Stimulated activated CD8-positive, alpha-beta memory T cell treated with anti-CD3 and anti-CD28 coated beads, Interleukin-4, amount 100 ng/mL, for 48 hours (primary cell): ENCODE measurements at regions not wholly inside any gene's neighbourhood (a gene's known extent, or its start where the extent isn't known, plus 50 kb on each side); places are given as distances from the start of the nearest gene placed in this dataset.
"Not testable (repeated sequence)": the region's sequence is repeated elsewhere in the genome, so short reads cannot be mapped to it uniquely, and the experiment has no call there.

Source experiments
- DNase-seq: peaks from one replicate; pipeline ENCODE4 v3.0.0-alpha.2; 2020

DNA sequence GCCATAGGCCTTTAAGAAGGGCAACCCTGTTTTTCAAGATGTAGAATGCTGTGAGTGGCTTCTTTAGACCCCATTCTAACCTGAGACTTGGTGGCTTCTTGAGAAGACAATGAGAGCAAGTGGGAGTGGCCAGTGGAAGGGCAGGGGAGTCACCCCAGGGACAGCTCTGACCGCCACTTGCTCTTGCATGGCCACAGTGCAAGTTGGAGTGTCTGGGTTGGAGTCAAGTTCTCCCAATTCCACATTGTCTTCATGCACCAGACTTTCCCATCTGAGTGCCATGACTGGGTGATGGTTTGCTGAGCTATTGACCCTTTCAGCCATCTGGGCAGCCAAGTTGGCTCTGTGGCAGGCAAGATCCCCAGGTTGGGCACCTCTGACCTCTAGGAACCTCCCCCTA, 148.0 kb upstream of the SKOR2 start:
- DNase-seq, result no peak

DNA sequence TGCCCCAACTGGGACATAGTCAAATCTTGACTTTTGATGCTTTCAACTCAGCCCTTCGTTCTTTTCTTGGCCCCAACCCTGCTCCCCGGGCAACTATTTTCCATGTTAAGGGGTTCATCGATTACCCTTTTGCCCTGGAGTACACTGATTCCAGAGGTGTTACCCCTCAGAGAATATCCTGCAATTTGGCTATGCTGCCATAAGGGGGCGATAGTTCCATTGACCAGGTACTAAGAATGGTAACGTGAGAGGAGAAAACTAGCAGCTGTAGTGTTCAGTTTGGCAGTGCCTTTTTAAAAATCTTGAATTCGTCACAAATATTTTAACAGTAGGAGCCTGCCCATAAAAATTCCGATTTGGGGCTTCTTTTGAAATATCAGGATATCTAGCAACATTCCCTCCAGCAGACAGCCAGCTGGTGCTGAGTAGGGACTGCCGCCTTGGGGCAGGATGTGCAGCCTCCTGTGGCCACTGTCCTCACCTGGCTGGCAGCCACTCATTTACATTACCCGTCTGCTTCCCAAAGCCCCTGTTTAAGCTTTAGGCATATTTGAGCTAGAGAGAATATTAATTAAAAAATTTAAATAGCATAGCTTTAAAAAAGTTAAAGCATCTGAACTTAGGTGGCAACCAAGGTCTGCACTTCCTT, 146.3 kb upstream of the SKOR2 start:
- DNase-seq, result peak; percentile 37

DNA sequence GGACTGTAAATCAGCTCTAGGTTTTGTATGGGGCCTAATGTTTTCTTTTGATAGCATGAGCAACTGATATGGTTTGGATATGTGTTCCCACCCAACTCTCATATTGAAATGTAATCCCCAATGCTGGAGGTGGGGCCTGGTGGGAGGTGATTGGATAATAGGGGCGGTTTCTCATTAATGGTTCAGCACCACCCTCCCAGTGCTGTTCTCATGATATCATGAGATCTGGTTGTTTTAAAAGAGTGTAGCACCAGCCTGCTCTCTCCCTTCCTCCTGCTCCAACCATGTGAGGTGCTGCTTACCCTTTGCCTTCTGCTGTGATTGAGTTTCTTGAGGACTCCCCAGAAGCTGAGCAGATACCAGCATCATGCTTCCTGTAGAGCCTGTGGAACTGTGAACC, 140.2 kb upstream of the SKOR2 start:
- DNase-seq, result no peak

DNA sequence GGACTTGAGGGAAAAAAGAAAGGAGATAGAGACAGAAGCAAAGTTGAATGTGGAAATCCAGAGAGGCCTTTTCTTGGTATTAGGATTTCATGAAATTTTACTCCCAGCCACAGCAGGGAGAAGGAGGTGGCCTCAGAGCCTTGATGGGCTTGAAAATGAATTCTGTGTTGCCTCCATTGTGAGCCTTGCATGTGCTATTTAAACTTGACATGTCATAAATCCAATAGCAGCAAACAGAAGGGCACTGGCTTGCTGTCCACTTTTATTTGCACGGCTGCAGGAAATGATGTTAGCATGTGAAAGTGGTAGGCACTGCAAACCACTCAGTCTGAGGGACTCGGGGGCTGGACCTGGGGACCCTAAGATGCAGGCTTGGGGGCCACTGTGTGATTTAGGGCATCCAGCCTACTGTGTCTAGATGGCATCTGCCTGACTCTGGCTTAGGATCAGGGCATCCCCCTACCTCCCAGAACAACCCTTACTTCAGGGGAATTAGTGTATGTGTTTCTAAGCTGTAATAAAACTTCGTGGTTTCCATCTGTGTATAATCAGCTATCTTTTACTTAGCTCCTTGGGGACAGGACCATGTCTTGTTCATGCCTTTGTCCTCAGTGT, 139.1 kb upstream of the SKOR2 start:
- no peak for DNase-seq

DNA sequence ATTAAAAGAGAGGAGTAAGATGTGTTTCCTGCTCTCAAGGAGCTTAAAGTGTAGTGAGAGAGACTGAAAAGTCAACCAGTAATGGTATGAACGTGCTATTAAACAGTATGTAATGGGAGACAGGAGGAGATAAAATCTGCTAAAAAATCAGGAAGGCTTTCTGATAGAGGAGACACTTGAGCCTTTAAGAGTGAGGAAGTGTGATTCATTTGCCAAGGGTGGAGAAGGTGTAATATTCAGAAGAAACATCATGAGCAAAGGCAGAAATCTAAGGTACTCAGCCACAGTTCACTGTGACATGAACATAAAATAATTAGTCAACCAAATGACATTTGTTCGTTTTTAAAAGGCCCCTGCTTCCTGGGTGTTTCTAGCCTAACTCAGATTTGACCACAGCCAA, 137.8 kb upstream of the SKOR2 start:
- no peak for DNase-seq

DNA sequence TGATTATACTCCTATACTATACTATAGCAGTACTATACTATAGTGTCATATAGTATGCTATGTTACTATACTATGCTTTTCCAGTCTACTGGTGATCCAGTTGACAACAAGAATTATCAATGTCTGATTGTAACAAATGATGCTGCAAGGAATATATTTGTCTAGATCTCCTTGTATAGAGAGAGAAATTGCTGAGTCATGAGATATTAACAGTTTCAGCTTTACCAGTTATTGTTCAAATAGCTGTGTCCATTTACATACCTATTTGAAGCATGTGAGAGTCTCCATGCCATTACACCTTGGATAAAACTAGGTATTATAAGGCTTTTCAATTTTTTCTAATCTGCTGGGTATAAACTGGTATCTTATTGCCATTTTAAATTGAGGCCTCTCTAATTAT, 136.4 kb upstream of the SKOR2 start:
- no peak for DNase-seq

DNA sequence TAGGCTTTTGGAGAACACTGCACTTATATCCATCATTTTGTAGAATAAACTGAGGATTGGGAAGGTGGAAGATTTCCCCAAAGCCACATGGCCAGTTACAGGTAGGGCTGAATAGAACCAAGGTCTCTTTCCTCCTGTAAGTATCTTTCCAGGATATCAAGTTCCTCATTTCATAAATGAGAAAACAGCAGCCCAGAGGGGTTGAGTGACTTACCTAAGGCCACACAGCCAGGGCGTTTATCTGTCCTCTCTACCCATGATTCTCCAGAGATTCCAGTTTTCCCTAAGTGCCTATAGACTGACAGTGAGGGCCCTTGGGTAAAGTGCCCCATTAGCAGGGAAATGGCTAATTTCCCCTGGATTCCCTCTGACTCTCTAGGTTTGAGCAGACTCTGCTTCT, 132.3 kb upstream of the SKOR2 start:
- DNase-seq, result no peak

DNA sequence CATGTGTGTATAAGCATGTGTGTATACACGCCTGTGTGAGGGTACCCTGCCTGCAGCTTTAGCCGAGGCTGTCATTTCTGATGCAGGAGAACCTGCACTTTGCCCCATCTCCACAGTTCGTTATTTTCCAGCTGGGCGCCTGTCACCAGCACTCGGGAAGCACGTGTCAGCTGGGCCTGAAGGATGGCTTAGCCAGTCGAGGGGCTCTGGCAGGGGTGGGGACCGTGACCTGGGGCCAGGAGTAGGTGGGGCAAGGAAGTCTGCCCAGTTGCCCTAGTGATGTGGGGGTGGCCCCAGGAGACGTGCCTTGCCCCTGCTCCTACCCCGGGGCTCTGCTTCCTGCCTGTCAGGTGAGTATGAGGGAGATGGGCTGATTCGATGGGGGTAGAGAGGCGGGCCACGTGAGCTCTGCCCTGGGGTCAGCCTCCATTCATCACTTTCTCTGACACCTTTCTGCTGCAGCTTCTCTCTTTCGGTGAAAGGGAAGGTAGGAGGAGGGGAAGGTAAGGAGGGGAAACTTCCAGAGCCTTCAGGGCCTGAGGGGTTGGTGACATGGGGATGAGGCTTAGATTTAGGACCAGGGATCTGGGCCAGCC, 130.6 kb upstream of the SKOR2 start:
- DNase-seq, result no peak

DNA sequence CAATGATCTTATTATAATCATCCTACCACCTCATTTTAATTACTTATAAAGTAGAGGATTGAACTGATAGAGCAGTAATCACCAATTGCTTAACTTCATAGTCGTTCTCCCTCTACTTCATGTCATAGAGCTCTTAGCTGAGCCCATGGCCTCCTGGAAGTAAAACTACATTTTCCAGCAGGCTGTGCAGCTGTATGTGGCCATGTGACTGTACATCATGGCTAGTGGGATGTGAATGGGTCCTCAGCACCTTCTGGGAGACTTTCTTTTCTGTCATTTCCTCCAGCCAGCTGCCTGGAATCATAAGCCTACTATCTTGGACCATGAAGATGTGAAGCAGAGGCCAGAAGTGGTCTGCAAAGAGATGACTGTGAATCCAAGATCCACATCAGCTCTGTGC, 128.7 kb upstream of the SKOR2 start:
- no peak for DNase-seq

DNA sequence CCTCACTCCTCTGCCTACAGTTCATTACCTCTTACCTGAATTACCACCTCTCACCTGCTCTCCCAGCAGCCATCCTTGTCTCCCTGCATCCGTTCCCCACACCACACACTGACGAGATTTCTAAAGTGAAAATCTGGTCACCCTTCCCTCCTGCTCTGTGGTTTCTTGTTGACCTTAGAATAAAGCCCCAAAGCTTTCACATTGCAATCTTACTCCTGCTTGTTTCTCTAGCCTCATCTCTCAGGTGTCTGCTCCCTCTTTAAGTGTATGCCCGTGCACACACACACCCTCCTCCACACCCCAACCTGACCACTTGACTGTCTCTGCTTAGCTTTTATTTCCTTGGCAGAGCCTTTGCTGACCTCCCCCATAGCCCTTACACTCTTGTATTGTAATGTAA, 122.0 kb upstream of the SKOR2 start:
- DNase-seq, result no peak

DNA sequence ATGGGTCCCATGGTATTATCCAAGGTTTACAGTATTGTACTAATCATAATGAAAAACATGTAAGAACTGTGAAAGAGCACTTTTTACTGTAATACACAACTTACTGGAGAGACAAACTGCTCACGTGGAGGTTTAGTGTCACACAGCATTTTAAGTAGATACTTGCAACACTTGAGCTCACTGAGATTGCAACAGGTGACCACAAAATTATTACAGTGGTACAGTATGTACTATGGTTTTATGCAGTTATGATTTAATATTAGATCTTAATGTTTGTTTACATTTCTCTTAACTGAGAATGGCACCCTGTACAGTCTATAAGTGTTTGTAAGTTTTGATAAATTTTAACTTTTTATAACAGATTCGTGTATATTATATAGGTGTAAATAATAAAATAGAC, 118.6 kb upstream of the SKOR2 start:
- no peak for DNase-seq

DNA sequence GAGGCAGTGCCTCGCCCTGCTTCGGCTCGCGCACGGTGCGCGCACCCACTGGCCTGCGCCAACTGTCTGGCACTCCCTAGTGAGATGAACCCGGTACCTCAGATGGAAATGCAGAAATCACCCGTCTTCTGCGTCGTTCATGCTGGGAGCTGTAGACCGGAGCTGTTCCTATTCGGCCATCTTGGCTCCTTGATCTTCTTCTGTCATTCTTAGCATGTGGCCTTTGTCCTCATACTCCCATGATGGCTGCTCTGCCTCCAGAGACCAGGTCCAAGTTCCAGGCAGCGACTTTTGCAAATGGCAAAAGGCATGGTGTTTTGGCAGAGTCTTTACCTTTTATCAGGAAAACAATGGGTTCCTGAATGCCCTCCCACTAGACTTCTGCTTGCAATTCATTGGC, 102.6 kb upstream of the SKOR2 start:
- DNase-seq, result not testable (repeated sequence)

DNA sequence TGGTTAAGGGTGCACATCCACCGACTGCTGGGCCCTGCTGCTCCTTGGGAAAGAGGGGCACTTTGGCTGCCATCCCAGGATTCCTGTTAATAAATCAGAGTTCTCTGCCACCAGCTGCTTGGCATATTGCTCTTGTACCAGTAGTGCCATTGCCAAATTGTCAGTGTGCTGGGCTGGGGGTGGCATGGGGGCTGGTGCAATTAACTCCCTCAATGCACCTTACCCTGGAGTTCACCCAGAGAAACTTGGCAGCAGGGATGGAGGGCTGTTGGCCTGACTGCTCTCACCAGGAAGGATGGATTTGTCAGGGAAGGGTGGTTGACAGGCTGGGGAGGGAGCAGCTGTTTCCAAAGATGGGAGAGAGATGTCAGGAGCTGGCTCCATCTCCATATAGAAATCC, 94.6 kb upstream of the SKOR2 start:
- no peak for DNase-seq

DNA sequence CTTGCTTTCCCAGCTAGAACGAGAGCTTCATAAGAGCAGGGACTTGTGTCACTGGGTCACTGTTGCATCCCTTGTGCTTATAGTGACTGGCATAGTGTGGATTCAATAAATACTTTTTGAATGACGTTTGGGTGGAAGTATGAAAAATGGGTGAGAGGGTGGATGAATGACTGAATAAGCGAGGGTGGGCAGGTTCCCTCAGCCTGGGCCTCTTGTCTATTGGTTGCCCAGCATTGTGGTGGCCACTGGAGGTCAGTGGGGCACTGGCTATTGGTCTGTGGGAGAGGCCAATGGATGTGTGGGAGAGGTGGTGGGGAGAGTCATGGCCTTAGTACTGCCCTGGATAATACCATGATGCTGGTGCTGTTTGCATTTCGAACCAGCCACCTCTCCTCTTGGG, 93.8 kb upstream of the SKOR2 start:
- no peak for DNase-seq

DNA sequence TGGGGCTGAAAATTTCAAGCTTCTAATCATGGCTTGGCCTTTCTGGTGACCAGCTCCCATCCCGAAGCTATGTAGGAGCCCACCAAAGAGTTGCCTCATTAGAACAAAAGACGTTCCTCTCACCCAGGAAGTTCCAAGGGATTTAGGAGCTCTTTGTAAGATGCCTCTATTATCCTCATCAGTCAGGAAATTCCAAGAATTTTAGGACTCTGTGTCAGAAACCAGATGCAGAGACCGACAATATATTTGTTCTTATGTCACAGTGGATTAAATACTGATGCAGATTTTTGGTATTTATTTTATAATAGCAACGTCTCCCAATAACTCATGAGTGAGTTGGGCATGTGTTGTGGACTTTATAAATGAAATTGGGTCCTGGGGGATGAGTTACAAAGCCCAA, 91.8 kb upstream of the SKOR2 start:
- DNase-seq, result no peak

DNA sequence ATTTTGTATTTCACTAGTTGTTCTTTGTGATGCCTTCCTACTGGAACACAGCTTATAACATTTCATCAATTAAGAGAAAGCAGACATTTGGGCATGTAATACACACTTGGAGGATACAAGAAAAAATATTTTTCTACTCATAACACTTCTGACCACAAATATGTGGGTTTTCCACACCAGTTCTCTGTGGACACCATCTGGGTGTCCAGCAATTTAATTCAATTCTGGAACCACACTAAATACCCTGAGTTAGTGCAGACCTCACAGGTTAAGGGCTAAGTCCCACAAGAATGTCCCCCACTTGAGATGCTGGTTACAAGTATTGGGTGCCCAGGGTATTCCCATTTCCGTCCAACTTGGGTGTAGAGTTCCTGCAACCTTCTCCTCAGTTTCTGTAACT, 91.1 kb upstream of the SKOR2 start:
- DNase-seq, result no peak

DNA sequence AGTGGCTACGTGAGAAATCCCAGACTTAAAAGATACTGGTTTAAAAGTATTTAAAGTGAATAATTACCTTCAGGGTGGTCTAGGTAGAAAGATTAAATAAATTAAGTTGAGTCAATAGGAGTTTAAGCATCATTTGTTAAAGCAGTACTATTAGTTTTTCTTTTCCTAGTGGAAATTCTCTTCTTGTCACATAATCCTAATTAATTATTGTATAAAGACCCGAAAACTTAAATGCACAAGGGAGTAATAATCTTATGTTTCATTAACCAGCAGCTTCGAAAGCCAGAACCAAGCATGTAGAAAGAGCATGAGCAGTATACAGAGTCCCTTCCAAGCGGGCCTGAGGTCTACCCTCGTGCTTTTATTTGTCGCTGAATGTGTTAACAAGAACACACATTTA, 90.2 kb upstream of the SKOR2 start:
- DNase-seq, result no peak

DNA sequence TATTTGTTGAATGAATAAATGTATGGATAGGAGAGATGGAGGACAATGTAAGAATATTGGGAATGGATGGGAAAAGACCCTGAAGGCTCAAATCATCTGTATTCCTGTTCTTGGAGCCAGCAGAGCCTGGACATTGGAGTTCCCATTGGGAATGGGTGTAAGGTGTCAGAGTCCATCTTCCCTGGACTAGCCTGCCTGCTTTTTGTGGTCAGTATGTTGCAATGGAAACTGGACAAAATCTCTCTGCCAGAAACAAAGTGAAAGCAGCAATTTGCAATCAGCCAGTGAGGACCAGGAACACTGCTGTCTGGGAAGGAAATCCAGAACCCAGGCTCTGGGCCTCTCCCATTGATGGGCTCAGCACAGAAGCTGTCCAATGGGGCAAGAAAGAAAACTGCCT, 83.5 kb upstream of the SKOR2 start:
- DNase-seq, result no peak

DNA sequence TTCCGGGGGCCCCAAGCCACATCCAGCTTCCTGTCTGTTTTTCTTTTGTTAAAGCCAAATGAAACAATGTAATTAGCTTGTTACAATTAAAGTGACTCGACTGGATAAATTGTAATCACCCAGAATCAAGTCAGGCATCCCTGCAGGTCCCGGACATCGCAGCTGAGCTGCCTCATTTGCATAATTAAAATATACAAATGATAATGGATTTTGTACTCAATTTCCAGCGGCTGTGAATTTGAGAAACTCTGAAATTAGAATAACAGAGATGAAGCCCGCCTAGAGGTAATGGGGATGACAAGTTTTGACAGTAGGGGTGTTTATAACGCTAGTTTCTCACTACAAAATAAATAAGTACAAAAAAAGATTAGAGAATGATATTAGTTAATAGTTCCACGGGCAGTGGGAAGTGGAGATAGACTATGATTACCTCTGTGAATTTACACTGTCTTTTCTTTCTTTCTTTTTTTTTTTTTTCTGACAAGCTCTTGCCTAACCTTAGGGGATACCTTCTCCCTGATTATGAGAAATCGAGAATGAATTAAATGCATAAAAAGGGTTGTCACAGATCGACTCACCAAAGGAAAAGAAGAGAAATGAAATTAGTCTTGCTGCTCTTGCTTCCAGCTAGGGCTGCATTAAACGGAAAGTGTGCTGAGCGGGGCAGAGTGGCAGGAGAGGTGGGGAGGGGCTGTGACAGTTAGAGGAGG, 82.6 kb upstream of the SKOR2 start:
- no peak for DNase-seq

DNA sequence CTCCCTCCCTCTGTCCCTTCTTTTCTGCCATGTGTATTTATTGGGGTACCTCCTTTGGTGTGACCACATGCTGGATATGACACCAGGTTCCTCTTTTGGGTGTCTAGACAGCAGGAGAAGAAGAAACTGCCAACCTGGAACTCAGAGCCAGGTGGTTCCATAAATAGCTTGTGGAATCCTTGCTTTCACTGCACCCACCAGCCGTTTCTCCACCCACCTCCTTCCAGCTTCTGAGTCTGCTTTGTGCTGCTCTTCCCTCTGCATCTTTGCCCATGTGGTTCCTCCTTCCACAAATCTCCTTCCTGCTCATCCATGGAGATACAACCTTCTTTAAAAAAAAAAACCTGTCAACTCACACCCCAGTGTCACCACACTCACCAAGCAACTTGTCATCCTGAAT, 80.2 kb upstream of the SKOR2 start:
- DNase-seq, result no peak

DNA sequence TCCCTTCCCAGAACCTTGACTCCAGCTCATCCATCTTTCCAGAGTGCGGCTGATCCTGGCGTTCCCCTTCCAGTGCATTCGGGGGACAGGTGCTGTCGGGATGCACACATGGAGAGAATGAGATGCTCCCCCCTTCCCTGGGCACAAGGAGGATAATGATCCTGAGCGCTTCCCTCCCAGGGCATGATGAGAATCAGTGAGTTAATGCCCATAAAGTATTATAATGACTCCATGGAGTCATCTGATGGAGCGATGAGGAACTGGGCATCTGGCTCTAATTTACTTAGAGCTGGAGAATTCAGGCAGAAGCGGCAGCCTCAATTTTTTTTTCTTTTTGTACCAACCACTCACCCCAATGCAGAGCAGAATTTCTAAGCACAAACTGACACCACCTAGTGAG, 79.6 kb upstream of the SKOR2 start:
- no peak for DNase-seq

DNA sequence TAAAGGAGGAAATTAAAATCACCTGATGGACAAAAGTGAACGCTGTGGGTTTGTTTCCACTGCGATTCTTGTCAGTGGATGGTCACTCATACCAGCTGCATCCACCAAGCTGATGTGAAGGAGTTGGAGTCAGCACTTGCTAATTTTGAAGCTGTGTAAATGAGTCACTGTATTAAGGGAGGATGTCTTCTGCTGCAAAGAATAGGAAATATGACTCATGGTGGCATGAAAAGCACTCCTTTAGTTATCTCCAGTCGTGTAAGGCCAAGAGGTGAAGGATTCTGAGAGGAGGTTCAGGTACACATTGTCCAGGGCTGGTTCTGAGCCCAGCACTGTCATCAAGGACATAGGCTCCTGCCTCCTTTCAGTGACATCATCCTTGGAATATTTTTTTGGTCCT, 71.7 kb upstream of the SKOR2 start:
- DNase-seq, result no peak

DNA sequence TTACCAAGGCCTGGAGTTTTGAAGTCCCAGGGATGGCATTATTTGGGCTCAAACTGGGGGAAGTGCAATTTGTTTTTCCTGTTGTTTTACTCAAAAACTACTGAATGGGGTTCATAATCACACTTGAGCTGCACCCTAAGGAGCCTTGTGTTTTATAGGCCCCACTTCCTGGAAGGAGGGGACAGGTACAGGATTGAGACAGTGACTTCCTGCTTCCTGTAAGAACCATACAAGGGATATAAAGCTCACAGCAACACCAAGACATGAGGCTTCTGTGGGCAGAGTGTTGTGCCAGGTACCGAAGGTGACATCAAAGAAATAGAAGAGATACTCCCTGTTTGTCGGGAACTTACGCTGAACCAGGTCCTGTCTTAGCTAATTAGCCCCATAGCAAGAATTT, 70.4 kb upstream of the SKOR2 start:
- no peak for DNase-seq

DNA sequence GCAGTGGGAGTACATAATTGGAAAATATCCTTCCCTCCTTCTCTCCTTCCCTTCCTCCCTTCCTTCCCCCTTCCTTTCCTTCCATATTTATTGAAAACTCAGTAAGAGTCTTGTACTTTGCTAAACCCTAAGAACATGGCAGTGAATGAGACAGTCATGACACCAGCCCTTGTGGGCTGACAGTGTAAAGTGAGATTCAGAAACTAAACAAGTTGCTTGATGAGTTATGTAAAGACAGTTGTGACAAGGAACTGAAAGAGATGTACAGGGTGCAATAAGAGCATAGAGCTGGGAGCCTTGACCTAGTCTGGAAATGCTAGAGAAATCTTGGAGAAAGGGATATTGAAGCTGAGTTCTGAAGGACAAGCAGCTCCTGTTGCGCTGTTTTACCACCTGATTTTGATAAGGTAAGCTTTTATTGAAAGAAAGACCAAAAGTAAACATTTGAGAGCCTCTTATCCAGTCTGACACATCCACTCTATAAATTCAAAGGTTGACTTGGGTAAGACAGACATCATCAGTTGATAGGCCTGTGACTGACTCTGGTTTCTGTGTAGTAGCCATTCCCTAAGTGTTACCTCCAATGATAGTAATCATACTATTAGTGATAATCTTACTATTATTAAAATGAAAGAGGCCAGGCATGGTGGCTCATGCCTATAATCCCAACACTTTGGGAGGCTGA, 66.5 kb upstream of the SKOR2 start:
- DNase-seq, result no peak
